PC-9 (cell line): ENCODE measurements at regions not wholly inside any gene's neighbourhood (a gene's known extent, or its start where the extent isn't known, plus 50 kb on each side); places are given as distances from the start of the nearest gene placed in this dataset.

Experiments
- BruUV-seq: library from RNA; stranded (reverse); fragments of 400-500 nt; replicated peaks from 2 replicates; lab custom pipeline; 2021; lab: Mats Ljungman, UMichigan
- CTCF ChIA-PET: fragments of 300-600 bp; sonication (Branson Sonifier 250); formaldehyde crosslinking; loops from one replicate; lab custom pipeline; 2022; ENCODE audit warnings: antibody characterized with exemption; lab: Charles Lee
- POLR2A ChIA-PET: fragments of 300-600 bp; sonication (Branson Sonifier 250); formaldehyde crosslinking; loops from one replicate; lab custom pipeline; 2022; ENCODE audit warnings: antibody characterized with exemption; ENCODE audit not compliant: unreplicated experiment; lab: Charles Lee
- DNase-seq, 2 experiments: peaks; one replicate each; pipeline versions ENCODE4 v3.0.0 to v3.0.0-alpha.2; 2015 to 2022; ENCODE audit warnings: mixed read lengths in 1 of 2
- H2AFZ ChIP-seq: fragments of 200-600 bp; sonication (generic); 2 replicates; pipeline ENCODE4 v1.8.1; 2017; ENCODE audit warnings: antibody characterized with exemption
- H3F3A ChIP-seq: fragments of 200-600 bp; sonication (generic); 2 replicates; pipeline ENCODE4 v1.8.1; 2017; ENCODE audit warnings: antibody characterized with exemption, mild to moderate bottlenecking, low read depth; ENCODE audit not compliant: insufficient read depth
- H3K27ac ChIP-seq: fragments of 200-600 bp; sonication (generic); 2 replicates; pipeline ENCODE4 v1.6.1; 2016; ENCODE audit warnings: mixed run types
- H3K27me3 ChIP-seq: fragments of 200-600 bp; sonication (generic); 2 replicates; pipeline ENCODE4 v1.6.1; 2016; ENCODE audit warnings: low read depth, mixed run types; ENCODE audit not compliant: insufficient read depth
- H3K36me3 ChIP-seq: fragments of 200-600 bp; sonication (generic); 2 replicates; pipeline ENCODE4 v1.6.1; 2016; ENCODE audit warnings: low read depth, mixed run types
- H3K4me1 ChIP-seq: fragments of 200-600 bp; sonication (generic); replicated peaks from 2 replicates; pipeline ENCODE4 v1.6.1; 2016; ENCODE audit warnings: mixed run types; ENCODE audit not compliant: insufficient read depth
- H3K4me2 ChIP-seq: fragments of 200-600 bp; sonication (generic); 2 replicates; pipeline ENCODE4 v1.6.1; 2017; ENCODE audit warnings: mixed run types
- H3K4me3 ChIP-seq: fragments of 200-600 bp; sonication (generic); 2 replicates; pipeline ENCODE4 v1.6.1; 2016; ENCODE audit warnings: mixed run types
- H3K79me2 ChIP-seq: fragments of 200-600 bp; sonication (generic); 2 replicates; pipeline ENCODE4 v1.6.1; 2017; ENCODE audit warnings: low read depth, mixed run types
- H3K9me2 ChIP-seq: fragments of 200-600 bp; sonication (generic); 2 replicates; pipeline ENCODE4 v1.8.1; 2017; ENCODE audit warnings: mild to moderate bottlenecking; ENCODE audit not compliant: insufficient read depth
- H3K9me3 ChIP-seq: fragments of 200-600 bp; sonication (generic); 2 replicates; pipeline ENCODE4 v1.8.1; 2016; ENCODE audit warnings: low read depth; ENCODE audit not compliant: insufficient read depth
- H4K20me1 ChIP-seq: fragments of 200-600 bp; sonication (generic); 2 replicates; pipeline ENCODE4 v1.8.1; 2017; ENCODE audit not compliant: insufficient read depth
- EZH2 ChIP-seq: fragments of 200-600 bp; sonication (generic); IDR thresholded peaks from 2 replicates; pipeline ENCODE4 v1.8.0; 2017; ENCODE audit warnings: antibody characterized with exemption, low read depth
- intact Hi-C: fragments of 100-400 bp; cut with micrococcal nuclease; formaldehyde crosslinking; loops from one replicate; pipeline ENCODE4 v1.10.0; 2022; ENCODE audit not compliant: unreplicated experiment
- TF ChIP-seq, protein P1 (sequence below): fragments of 200-600 bp; sonication (generic); conservative IDR thresholded peaks from 2 replicates; pipeline ENCODE4 v1.6.1; 2017; ENCODE audit warnings: mixed run types, antibody characterized with exemption, mild to moderate bottlenecking, moderate library complexity

DNA sequence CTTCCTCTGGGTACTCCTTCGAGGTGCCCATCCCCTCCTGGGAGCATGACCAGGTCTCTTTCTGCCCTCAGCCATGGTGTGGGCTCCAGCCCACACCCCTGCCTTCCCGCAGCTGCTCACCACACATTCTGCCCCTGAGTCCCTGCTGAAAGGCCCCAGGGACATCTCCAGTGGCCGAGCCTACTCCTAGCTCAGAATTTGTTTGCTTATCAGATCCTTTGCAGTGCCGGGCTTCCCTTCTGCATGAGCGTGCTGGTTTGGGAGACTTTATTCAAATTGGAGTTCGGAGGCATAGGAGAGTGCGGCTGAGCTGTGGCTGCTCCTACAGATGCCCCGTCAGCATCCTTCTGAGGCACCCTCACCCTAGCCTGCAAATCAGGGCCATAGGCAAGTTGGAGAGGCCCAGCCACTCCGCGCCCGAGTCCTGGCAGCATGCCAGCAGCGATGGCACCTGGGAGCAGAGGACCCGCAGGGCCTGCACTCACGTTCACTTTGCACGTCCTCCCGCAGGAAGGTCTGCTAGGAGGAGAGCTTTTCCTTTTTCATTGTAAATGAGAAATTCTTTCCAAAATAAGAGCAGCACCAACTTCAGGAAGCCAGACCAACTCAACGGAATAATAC is 327.3 kb downstream of the QKI start:
- H3K9me3 ChIP-seq, result no peaks in the 10 kb centered on the region
- no peaks in the 10 kb centered on the region for H4K20me1 ChIP-seq
- BruUV-seq, result no TSS peak
- H3K79me2 ChIP-seq, result no peaks in the 10 kb centered on the region
- no peaks in the 10 kb centered on the region for H3K36me3 ChIP-seq
- peaks cover 89% of the 10 kb centered on the region for H3K27me3 ChIP-seq
- no peaks in the 10 kb centered on the region for H3K9me2 ChIP-seq
- TF ChIP-seq, protein P1, sequence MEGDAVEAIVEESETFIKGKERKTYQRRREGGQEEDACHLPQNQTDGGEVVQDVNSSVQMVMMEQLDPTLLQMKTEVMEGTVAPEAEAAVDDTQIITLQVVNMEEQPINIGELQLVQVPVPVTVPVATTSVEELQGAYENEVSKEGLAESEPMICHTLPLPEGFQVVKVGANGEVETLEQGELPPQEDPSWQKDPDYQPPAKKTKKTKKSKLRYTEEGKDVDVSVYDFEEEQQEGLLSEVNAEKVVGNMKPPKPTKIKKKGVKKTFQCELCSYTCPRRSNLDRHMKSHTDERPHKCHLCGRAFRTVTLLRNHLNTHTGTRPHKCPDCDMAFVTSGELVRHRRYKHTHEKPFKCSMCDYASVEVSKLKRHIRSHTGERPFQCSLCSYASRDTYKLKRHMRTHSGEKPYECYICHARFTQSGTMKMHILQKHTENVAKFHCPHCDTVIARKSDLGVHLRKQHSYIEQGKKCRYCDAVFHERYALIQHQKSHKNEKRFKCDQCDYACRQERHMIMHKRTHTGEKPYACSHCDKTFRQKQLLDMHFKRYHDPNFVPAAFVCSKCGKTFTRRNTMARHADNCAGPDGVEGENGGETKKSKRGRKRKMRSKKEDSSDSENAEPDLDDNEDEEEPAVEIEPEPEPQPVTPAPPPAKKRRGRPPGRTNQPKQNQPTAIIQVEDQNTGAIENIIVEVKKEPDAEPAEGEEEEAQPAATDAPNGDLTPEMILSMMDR, result no peak
- no peak for TF ChIP-seq EZH2
- H3K4me3 ChIP-seq, result no peak overlapping the region
- CTCF ChIA-PET, result no interaction called here
- no peak overlapping the region for H2AFZ ChIP-seq
- H3K4me1 ChIP-seq, result no peaks in the 10 kb centered on the region
- no peak overlapping the region for H3K27ac ChIP-seq
- no peaks in the 10 kb centered on the region for H3F3A ChIP-seq
- intact Hi-C loops, result no loop called here
- POLR2A ChIA-PET, result no interaction called here
- DNase-seq, result no peak
- no peak overlapping the region for H3K4me2 ChIP-seq

DNA sequence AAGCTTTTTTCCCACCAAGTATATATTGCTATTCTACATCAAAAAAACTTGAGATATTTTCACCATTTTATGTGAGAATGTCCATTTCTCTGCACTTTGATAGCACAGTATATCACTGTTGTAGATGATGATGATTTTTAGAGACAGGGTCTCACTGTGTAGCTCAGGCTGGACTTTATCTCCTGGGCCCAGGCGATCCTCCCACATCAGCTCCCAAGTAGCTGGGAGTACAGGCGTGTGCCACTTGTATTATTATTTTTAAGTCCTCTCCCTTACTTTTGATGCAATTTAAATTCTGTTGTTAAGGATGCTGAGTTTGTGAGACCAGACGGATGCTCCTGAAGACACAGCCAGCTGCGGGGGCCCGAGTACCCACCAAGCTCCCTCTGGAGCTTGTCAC is 326.8 kb downstream of the QKI start:
- H3F3A ChIP-seq, result no peaks in the 10 kb centered on the region
- no peaks in the 10 kb centered on the region for H3K9me2 ChIP-seq
- no TSS peak for BruUV-seq
- no peak overlapping the region for H2AFZ ChIP-seq
- intact Hi-C loops, result no loop called here
- H3K27me3 ChIP-seq, result peaks cover 94% of the 10 kb centered on the region
- CTCF ChIA-PET, result no interaction called here
- TF ChIP-seq, protein P1, result no peak
- no peak for TF ChIP-seq EZH2
- no peaks in the 10 kb centered on the region for H4K20me1 ChIP-seq
- no peaks in the 10 kb centered on the region for H3K79me2 ChIP-seq
- no peak overlapping the region for H3K4me3 ChIP-seq
- no peaks in the 10 kb centered on the region for H3K36me3 ChIP-seq
- H3K9me3 ChIP-seq, result no peaks in the 10 kb centered on the region
- POLR2A ChIA-PET, result no interaction called here
- H3K4me2 ChIP-seq, result no peak overlapping the region
- DNase-seq, result no peak
- H3K4me1 ChIP-seq, result no peaks in the 10 kb centered on the region
- H3K27ac ChIP-seq, result no peak overlapping the region

DNA sequence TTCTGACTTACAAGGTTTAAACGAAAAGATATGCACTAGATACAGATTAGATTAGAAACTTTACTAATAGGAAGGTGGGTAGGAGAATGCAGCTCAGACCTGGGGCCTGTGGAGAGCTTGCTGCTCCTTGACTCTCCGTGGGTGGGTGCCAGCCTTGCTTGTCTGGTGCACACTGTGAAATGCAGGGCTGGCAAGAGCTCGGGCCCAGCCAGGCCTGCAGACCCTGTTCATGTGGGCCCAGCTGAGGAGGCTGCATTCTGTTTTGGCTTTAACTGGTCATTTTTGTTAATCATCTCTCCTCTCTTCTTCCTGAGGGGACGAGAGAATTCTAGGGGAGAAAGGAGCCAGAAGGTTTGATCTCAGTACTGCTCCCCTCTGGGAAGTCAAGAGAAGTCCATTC is 325.4 kb downstream of the QKI start:
- CTCF ChIA-PET, result no interaction called here
- Histone ChIP-seq H3K27me3 (peaks cover 95% of the 10 kb centered on the region), H3K4me1 (no peaks in the 10 kb centered on the region), H3K27ac (no peak overlapping the region), H3K9me2 (no peaks in the 10 kb centered on the region), H3K4me3 (no peak overlapping the region), H3F3A (no peaks in the 10 kb centered on the region), H3K36me3 (no peaks in the 10 kb centered on the region), H3K79me2 (no peaks in the 10 kb centered on the region), H3K9me3 (no peaks in the 10 kb centered on the region), H3K4me2 (no peak overlapping the region), H2AFZ (no peak overlapping the region), H4K20me1 (no peaks in the 10 kb centered on the region)
- POLR2A ChIA-PET, result no interaction called here
- TF ChIP-seq EZH2, result no peak
- TF ChIP-seq, protein P1, result no peak
- intact Hi-C loops, result no loop called here
- DNase-seq, result no peak
- no TSS peak for BruUV-seq
